Anterior cingulate cortex (tissue), 58 donors: ENCODE measurements at regions not wholly inside any gene's neighbourhood (a gene's known extent, or its start where the extent isn't known, plus 50 kb on each side); places are given as distances from the start of the nearest gene placed in this dataset.

Experiments used
- DNase-seq, 58 donors: peaks; one replicate each; lab custom pipeline; 2025; lab: John Stamatoyannopoulos, UW

DNA sequence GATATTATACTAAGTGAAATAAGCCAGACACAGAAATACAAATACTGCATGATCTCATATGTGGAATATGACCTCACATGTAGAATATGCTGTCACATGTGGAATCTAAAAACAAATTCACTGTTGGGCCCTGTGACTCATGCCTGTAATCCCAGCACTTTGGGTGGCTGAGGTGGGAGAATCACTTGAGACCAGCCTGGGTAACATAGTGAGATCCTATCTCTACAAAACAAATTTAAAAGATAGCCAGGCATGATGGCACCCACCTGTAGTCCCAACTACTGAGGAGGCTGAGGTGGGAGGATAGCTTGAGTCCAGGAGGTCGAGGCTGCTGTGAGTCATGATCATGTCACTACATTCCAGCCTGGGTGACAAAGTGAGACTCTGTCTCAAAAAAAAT lies 160.3 kb downstream of the PTEN start:
- no peak for DNase-seq

DNA sequence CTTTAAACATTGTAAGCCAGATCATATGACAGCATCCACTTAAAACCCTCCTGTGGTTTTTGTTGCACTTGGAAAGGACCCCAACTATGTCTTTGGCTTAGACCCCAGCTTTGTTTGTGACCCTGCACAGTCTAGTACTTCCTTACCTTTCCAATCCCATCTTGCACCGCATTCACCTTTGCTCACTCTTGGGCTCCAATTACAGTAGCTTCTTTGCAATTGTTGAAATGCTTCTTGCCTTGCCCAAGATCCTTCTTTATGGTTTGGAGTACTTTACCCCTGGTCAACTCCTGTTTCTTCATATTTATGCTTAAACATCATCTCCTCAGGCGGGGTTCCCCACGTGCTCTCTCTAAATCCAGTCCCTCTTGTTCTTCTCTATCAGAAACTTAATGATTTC lies 162.6 kb downstream of the PTEN start:
- no peak for DNase-seq

DNA sequence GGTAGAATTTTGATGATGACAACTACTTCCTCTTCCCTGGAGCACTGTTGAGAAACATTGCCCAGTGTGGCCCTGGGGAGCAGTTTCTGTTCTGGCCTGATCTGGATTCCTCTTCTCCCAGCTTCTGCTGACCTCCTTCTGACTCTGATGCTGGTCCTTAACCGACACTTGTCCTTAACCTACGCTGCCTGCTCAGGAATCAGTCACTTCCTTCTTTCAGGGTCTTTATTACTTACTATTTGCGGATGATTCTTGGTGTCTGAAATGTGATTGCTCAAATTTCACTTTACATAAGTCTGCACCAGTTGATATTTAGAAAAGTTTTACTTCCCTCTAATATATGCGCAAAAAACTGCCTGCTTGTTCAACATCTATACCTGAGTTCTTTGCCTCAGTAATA lies 164.1 kb downstream of the PTEN start:
- DNase-seq, result peak in 3 of 58 donors; percentile 0 to 23 (median 0)

DNA sequence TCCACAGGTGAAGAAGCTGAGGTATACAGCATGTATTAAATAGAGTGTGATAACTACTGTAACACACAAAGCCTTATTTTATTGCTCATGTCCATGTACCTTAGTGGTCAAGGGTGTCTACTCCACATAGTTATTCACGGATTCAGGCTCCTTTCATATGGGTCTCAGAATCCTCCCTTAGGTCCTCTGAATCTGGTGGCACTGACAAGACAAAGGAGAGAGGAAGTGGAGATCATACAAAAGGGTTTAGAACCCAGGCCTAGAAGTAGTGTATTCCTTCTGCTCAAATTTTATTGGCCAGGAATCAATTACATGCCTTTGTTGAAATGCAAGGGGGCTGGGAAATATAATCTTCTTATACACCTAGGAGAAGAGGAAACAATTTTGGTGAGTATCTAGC lies 164.6 kb downstream of the PTEN start:
- no peak for DNase-seq

DNA sequence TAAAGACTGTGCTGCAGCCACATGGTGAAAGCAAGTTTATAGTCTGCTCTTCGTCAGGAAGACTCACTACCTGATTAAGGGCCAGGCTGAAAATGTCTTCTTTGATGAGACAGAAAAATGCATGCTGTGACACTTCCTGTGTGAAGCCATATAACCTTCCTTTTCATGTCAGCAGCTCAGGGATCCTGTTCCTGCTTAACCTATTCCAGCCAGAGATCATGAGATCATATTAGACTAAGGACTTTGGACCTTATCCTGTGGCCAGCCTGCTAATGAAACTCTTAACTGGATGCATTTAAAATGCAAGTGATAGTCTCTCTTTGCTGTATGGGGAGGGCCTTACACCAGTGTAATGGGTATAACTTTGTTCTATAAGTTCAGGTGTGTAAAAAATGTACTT lies 165.2 kb downstream of the PTEN start:
- DNase-seq, result no peak

DNA sequence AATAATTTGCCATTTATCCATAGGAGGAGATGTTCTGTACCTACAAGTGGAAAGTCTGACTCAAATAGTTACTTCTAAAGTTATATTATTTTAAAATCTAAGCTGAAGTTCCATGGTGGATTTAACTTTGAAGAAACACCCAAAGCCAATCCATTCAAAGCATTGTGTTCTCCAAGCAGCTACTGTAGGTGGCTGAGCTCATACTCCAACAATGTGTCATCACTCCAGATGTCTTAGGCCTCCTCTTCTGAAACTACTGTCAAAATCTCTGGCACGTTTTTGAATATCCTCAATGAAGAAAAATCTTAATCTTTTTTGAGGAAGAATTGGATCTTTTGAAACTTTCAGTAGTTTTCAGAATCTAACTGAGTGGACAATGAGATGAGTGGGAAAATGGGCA lies 169.1 kb downstream of the PTEN start:
- no peak for DNase-seq

DNA sequence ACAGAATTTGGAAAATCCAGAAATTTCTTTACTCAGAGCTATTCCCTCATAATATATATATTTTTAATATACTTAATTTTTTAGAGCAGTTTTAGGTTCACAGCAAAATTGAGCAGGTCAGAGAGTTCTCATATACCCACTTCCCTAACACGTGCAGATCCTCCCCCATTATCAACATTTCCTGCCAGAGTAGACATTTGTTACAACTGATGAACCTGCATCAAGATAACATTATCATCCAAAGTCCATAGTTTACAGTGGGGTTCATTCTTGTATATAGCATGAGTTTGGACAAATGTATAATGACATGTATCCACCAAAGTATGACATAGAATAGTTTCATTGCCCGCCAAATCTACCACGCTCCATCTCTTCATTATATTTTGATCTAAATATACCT lies 170.0 kb downstream of the PTEN start:
- no peak for DNase-seq

DNA sequence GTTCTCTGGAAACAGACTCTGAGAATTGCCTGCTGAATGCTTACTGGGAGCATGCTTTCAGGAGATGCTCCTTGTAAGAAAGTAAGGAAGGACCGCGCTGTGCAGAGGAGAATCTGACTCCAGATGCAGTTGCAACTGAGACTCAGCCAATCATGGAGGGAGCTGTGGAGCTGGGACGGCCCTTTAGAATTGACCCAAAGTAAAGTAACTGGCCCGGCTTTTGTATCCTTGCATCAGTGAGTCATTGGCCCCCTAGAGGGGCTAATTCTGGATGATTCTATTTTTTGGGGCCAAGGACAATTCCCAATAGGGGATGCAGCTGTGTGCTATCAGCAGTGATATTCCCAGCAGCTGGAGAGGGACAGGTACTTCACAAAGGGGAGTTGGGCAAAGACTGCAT lies 170.4 kb downstream of the PTEN start:
- no peak for DNase-seq

DNA sequence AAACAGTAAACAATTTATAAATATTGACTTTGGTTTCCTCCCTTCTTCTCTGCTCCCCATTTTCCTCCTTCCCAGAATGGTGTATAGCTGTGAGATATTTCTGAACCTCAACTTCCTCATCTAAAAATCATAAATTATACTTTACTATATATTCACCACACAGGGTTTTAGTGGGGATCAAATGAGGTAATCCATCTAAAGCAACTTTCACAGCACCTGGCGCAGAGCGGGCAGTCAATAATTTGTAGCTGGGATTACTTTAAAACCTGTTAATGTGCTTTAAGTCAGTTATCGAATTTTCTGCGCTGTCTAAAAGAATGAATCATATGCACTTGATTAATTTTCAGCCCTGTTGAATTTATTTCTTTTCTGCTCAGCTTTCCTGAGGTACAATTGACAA lies 172.7 kb downstream of the PTEN start:
- DNase-seq, result no peak

DNA sequence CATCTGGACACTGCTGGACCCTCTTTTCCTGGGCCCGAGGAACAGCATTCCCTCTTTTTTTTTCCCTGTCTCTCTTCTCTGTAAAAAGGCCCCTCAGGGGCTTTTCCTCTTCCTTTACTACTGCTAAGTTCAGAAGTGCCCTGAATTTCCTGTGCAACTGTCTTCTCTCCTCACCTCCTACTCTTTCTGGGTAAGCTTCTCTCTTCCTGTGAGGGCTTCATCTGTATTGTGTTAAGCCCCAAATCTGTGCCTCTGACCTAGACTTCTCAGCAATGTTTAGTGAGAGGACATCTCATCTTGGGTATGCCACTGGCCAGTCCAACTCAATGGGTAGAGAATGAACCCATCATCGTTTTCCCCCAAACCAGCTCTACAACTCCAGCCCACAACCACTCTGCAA lies 174.2 kb downstream of the PTEN start:
- DNase-seq, result no peak

DNA sequence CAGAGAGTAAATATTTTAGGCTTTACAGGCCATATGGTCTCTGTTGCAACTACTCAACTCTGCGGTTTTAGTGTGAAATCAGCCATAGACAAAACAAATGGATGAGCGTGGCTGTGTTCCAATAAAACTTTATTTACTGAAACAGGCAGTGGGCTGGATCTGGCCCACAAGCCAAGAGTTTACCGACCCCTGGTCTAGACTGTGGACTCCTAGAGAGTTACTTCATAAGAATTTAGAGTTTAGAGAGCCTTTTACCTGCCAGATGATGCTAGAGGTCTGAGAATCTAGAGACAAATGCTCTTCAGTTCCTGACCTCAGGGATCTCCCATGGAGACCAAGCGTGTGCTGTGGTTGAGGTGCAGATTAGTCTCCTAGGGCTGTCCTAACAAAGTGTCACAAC lies 174.8 kb downstream of the PTEN start:
- no peak for DNase-seq

DNA sequence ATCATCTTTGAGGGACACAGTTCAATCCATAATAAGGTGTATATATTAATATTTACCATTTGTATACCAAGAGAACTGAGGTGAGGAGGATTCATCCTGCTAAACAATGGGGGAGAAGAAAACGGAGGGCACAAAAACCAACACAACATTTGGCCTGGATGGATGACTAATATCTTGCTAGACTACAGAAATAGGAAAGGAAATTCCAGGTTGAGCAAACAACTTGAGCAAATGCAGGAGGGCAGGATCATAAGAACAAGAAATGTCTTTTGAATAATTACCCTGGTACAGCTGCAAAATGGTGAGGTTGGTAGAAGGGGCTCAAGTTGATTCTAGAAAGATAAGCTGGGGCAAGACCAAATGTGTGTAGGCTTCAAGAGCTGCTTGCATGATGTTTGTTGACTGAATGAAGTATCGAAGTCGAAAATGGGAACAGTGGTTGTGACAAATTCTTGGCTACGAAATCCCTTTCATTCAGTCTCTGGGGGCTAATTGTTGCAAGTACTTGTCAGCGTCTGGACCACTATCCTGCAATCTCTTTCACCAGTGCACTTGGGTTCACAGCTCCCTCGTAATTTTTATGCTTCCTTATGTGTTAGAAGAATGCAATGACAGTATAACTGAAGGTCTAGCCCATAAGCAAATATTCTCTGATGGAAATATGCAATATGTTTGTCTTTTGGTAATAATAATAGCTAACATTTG lies 176.2 kb downstream of the PTEN start:
- no peak for DNase-seq

DNA sequence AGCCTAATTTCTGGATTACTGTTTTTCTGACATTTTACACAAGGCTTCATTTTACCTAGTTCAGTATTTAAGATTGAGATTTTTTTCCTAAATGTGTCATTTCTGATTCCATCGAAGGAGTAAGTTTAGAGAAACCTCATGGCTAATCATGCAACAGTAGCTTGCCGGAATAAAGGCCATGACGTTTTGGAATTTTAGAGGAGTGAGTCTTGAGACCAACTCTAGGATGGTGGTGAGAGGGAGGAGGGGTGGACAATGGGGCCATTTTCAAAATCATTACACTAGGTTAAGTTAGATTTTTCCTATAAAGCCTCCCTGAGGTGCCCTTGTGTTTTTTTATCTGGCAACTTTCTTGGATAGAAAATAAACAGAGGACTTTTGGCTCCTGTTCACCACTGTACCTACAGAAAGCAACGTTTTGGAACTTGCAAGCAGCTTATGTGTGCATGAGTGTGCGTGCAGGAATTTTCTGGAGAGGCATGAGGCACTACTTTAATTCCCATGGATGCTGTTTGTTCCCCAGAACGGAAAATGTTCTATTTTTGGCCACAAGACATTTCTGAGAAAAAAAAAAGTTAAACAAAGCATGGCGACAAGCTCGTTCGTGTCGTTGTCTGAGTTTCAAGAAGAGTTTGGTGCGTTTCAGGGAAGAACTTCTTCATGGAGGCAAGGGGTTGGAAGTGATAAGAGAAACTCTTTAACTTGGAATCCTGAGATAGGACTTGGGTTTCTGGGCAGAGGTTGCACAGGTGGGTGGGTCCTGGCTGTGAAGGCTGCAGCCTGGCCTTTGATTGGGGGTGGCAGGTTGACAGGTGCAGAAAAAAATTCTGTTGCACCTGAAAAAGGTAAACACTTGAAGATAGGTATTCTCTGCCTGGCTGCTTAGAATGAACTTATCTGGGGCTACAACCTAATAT lies 178.1 kb downstream of the PTEN start:
- DNase-seq, result no peak

DNA sequence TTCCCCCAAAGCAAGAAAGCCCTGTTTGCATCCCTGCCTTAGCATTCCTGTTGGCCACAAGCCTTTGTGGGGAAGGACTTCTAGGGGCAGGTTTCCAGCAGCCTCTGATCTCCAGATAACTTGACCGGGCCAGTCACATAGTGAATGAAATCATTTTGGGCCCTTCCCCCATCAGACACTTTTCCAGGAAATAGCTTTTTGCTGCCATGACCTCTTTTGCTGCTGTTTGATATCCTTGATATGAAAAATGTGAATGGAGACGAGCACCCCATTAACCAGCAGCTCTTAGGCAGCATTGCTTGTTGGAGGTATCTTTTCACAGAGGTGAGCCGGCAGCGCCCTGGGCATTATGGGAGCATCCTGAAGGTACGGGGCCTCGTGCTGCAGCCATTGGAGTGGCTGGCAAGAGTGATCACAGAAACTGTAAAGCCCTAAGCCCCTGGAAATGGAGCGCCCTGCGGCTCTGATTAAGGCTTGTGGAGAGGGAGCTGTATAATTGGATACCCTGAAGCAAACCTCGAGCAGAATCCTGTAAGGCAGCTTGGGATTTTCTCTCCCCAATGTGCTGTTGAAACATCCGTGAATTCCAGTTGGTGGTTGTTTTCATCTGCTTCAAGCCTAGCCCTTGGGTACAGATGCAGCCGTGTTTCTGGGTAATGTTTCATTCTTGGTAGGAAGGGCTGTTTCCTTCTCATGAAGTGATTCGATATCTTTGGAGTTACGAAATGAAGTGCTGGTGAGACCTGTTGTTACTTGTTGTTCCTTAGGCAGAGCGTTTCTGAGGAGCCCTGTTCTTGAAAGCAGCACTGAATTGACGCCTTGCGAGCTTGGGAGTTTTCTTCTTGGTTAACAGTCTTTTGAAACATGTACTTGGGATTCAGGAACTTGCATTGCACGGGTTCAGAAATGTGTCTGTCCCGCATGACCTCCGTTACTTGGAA lies 179.0 kb downstream of the PTEN start:
- peak in 1 of 58 donors; percentile 39 for DNase-seq

DNA sequence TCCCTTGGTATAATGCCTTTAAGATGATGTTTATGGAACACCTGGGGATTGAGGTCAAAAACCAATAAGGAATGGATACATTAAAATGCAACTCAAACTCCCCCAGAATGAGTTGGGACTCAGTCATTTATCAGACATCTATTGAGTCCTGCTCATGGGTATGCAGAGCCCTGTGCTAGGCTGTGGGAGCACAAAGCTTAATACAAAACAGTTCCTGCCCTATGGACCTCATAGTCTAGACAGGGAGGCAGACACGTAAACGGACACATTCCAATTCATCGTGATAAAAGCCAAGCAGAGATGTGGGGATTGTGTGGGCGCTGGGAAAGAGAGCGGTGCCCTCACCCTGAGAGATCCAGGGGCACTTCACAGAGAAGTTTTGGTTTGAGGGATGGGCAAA lies 181.7 kb downstream of the PTEN start:
- DNase-seq, result no peak

DNA sequence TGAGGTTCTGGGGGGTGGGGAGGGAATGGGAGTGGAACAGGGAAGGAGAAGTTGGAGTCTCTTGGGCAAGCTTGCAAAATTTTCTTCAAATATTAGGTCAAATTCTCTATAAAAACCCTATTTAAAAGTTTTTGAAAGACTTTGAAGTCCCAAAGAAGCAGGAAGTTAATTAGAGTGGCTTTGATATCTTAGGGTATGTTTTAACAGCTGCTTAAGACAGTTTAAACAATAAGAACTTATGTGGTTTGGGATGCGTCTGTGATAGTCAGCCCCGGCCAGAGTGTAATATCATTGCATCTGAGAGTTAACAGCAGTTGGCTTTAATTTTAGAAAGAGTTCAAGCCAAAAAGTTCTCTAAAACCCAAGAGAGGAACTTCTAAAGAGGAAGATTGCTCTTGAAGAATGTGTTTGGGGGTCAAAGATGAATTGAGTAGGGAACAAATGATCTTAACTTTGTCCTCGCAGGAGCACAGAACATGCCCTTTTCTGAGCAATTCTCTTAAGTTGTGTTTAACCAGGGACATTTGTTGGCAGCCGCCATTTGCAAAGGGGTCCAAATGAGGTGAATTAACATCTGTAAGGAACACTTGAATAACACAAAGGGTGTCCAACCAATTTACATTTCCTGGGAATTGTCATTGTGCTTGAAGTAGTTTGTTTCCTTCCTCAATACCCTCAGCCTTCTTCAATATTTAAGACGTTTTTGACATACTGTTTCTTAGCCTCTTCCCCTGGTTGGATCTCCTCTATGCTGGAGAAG lies 182.4 kb downstream of the PTEN start:
- no peak for DNase-seq

DNA sequence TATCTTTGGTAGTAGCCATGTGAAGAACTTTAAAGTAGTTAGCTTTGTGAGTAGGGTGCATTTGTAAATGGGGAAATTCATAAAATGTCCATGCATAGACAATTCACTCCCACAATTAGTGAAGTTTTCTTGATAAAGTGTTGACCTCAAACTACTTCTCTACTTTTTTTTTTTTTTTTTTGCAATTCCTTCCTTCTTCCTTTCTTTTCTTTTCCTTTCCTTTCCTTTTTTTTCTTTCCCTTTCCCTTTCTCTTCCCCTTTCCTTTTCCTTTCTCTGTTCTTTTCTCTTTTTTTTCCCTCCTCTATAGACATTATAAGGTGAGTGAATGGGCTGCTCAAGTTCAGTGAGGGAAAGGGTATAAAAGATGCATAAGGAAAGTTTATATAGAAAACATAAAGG lies 184.2 kb downstream of the PTEN start:
- DNase-seq, result no peak

DNA sequence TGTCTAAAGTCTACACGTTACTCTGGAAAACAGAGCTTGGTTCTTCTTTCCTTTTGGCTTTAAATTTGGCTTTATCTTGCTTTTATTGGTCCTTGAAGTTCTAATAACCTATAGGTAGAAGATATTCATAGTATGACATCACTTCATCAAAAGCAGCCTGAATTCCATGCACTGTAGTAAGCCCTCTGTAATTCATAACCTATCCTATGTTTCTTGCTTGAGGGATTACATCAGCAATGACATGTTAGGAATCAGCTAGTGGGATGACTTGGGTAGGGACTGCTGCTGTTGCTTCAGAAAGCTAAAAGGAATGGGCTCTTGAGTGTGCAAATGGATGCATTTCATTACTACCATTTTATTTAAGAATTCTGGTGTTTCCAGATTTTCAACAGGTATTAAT lies 184.9 kb downstream of the PTEN start:
- no peak for DNase-seq

DNA sequence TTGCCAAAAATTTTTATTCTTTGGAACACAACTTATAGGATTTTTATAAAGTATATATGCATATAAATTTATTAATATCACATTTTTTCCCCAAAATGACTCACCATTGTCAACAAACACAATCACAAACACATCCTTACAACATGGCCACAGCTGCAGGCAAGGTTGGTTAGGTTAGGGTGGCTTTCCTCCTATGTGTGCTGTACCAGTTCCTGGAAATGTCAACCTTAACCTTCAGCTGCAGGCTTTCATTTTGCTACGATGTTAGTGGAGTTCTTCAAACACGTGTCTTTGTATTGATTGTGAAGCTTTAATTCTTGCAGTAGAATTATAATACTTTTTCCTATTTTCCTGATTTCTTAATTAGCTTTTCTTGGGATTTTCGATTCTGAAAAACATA lies 185.8 kb downstream of the PTEN start:
- no peak for DNase-seq

DNA sequence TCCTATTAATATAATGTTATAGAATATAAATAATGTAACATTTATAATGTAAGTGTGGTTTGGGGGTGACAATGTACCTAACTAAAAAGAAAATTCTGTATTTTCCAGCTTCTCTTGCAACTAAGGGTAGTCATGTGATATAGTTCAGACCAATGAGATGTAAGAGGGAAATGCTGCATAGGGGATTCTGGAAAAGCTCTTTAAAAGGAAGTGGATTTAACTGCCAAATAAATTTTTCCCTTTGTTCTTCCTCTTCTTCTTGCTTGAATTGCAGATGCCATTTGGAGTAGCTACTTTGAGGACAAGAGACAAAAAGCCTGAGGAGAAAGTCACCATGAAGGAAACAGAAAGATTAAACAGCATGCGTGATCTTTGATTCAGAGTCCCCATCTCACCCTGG lies 194.3 kb downstream of the PTEN start:
- DNase-seq, result no peak
